ENCODE measurements at regions not wholly inside any gene's neighbourhood (a gene's known extent, or its start where the extent isn't known, plus 50 kb on each side); places are given as distances from the start of the nearest gene placed in this dataset.

DNA sequence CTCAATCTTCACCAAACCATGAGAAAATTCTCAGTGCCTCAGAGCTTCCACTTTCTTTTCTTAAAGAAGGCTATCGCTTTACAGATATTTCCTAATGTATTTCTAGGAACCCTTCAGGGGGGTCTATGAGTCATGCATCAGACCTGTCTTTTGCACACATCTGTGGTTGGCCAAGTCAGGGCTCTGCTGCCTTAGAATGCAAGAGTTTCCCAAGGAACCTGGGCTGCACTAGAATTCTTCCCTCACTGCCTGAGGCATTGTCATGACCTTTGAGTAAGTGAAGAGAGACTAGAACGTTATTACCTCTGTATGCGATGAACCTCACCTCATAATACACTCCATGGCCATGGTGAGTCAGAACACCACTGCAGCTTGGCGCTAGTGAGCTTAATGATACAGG is 365.0 kb upstream of the ID4 start:
- no peak overlapping the region for H2AK9ac ChIP-seq (replicated peaks; ENCODE audit: low read depth, low read length, poor library complexity)
- H2BK20ac ChIP-seq (ENCODE audit: low read depth, low read length): no peak overlapping the region
- in situ Hi-C loops (cut with MboI; ENCODE audit: low sequenced_read_pairs) (no loop called here), intact Hi-C loops (cut with micrococcal nuclease) (no loop called here), dilution Hi-C loops (cut with HindIII; ENCODE audit: low sequenced_read_pairs, unreplicated experiment) (no loop called here)
- no peaks in the 10 kb centered on the region for H3K36me3 ChIP-seq (ENCODE audit: control insufficient read depth, insufficient read depth, low read length)
- H3K23ac ChIP-seq (ENCODE audit: low read depth, low read length): no peak overlapping the region
- H3K4me3 ChIP-seq (ENCODE audit: insufficient read depth, low read depth, low read length): no peak overlapping the region
- H4K91ac ChIP-seq (ENCODE audit: insufficient read depth, low read depth, low read length): no peak overlapping the region
- no CpG with 5 or more reads among the region's 4 CpGs for WGBS, 2 experiments (ENCODE audit: extremely low coverage in 2 of 2, insufficient read length in 1 of 2)
- no peaks in the 10 kb centered on the region for H3K79me1 ChIP-seq (ENCODE audit: low read depth in 1 of 2, low read length in 2 of 2)
- no peak overlapping the region for H3K18ac ChIP-seq (ENCODE audit: low read depth, low read length)
- no peak for ATAC-seq (ENCODE audit: low read depth)
- POLR2A ChIA-PET (ENCODE audit: unreplicated experiment): no interaction called here
- H2BK120ac ChIP-seq (ENCODE audit: low read depth, low read length): no peak overlapping the region
- H3K4me1 ChIP-seq (ENCODE audit: control insufficient read depth, insufficient read depth, low read length): no peaks in the 10 kb centered on the region
- H3K27me3 ChIP-seq (ENCODE audit: control insufficient read depth, insufficient read depth, low read length): no peaks in the 10 kb centered on the region
- no TSS peak for BruUV-seq (replicated peaks)
- H2BK15ac ChIP-seq (ENCODE audit: low read depth, low read length): no peak overlapping the region
- no peak overlapping the region for H2AK5ac ChIP-seq (ENCODE audit: low read depth, low read length)
- TF ChIP-seq FOS (IDR thresholded peaks at IDR 0.05; ENCODE audit: low read depth, low read length): 0 out of 2 replicates have a peak, but pooled peaks have one; percentile 4
- TF ChIP-seq MAZ (IDR thresholded peaks at IDR 0.05; ENCODE audit: borderline replicate concordance, low read depth, low read length): no peak
- TF ChIP-seq MAFK (IDR thresholded peaks at IDR 0.05; ENCODE audit: low read depth, low read length): no peak
- H2AFZ ChIP-seq (replicated peaks; ENCODE audit: low read length, poor library complexity): no peak overlapping the region
- peaks cover 3% of the 10 kb centered on the region for H3K9me3 ChIP-seq (ENCODE audit: control insufficient read depth, insufficient read depth, low read length)
- no peak overlapping the region for H3K4me2 ChIP-seq (ENCODE audit: low read depth, low read length)
- H3K9me1 ChIP-seq (ENCODE audit: insufficient read depth, low read length): no peaks in the 10 kb centered on the region
- no peak overlapping the region for H3K27ac ChIP-seq (ENCODE audit: insufficient read depth, low read length)
- H4K8ac ChIP-seq (ENCODE audit: low read depth in 2 of 2, low read length in 2 of 2): no peak overlapping the region
- no peak overlapping the region for H3K56ac ChIP-seq (ENCODE audit: extremely low read depth, insufficient read depth, low read length)
- H4K5ac ChIP-seq (ENCODE audit: low read depth, low read length): no peak overlapping the region
- no peak overlapping the region for H2BK5ac ChIP-seq (ENCODE audit: low read depth, low read length, poor library complexity, severe bottlenecking)
- no peak overlapping the region for H3K14ac ChIP-seq (replicated peaks; ENCODE audit: low read depth, low read length)
- H3K4ac ChIP-seq (ENCODE audit: low read depth, low read length): no peak overlapping the region
- peak; percentile 73 for DNase-seq
- CTCF ChIA-PET: no interaction called here
- no peaks in the 10 kb centered on the region for H4K20me1 ChIP-seq (ENCODE audit: insufficient read depth, low read length)
- no peak overlapping the region for H3K9ac ChIP-seq (ENCODE audit: low read depth, low read length)

Measured in IMR-90 (cell line).